ENCODE measurements at regions not wholly inside any gene's neighbourhood (a gene's known extent, or its start where the extent isn't known, plus 50 kb on each side); places are given as distances from the start of the nearest gene placed in this dataset.

DNA sequence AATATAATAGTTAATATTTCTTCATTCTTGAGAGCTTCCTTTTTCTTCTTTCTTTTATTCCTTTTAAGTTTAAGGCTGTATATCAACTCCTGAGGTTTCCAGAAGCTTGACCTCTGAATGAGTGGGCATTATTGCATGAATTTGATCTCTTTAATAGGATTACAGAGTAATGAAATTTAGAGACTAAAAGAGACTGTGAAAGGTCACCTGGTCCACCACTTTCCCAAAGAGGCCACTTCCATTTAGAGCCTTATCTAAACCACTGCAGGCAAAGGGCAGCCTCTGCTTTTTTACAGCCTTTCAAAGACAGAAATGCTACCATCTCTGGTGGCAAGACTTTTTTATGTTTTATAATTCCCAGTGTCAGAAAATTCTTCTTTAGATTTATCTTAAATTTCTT, 215.3 kb upstream of the HS3ST5 start (continued):
- TF ChIP-seq CTCF (IDR thresholded peaks at IDR 0.05; ENCODE audit: control extremely low read depth in 1 of 3, insufficient read depth in 1 of 3, low read depth in 1 of 3, low read length in 3 of 3) (no peak), CEBPB (IDR thresholded peaks at IDR 0.05; ENCODE audit: low read depth, low read length) (no peak), BRCA1 (IDR thresholded peaks at IDR 0.05; ENCODE audit: low read depth, low read length) (no peak), CHD7 (IDR thresholded peaks at IDR 0.05; ENCODE audit: insufficient replicate concordance, low read length) (no peak)
